GM23338 (cell line): ENCODE measurements at regions not wholly inside any gene's neighbourhood (a gene's known extent, or its start where the extent isn't known, plus 50 kb on each side); places are given as distances from the start of the nearest gene placed in this dataset.
A peak's percentile ranks its signal among the peaks of the same experiment; 100 is the strongest.

Source experiments
- ATAC-seq: fragments of 200-7000 bp; cut with Tn5 transposase; 3 replicates; pipeline ENCODE4 v1.9.1; 2020
- DNase-seq: peaks from one replicate; pipeline ENCODE4 v3.0.0-alpha.2; 2015; ENCODE audit warnings: low spot score
- H2AFZ ChIP-seq: fragments of 200-600 bp; sonication (generic); 2 replicates; pipeline ENCODE4 v1.8.0; 2016; ENCODE audit warnings: antibody characterized with exemption, mild to moderate bottlenecking, moderate library complexity
- H3F3A ChIP-seq: fragments of 200-600 bp; sonication (generic); replicated peaks from 2 replicates; pipeline ENCODE4 v1.8.0; 2017; ENCODE audit warnings: antibody characterized with exemption, mixed run types, low read depth
- H3K27ac ChIP-seq: fragments of 200-600 bp; sonication (generic); 2 replicates; pipeline ENCODE4 v1.6.1; 2016; ENCODE audit warnings: low read depth
- H3K27me3 ChIP-seq: fragments of 200-600 bp; sonication (generic); 2 replicates; pipeline ENCODE4 v1.8.0; 2016; ENCODE audit warnings: mild to moderate bottlenecking, mixed run types, moderate library complexity; ENCODE audit not compliant: insufficient read depth
- H3K36me3 ChIP-seq: fragments of 200-600 bp; sonication (generic); 2 replicates; pipeline ENCODE4 v1.8.0; 2016; ENCODE audit warnings: mild to moderate bottlenecking; ENCODE audit not compliant: insufficient read depth
- H3K4me1 ChIP-seq: fragments of 200-600 bp; sonication (generic); 2 replicates; pipeline ENCODE4 v1.8.0; 2016; ENCODE audit warnings: mild to moderate bottlenecking, moderate library complexity; ENCODE audit not compliant: insufficient read depth
- H3K4me2 ChIP-seq: fragments of 200-600 bp; sonication (generic); 2 replicates; pipeline ENCODE4 v1.7.1; 2017; ENCODE audit warnings: mixed run types
- H3K4me3 ChIP-seq: fragments of 200-600 bp; sonication (generic); 2 replicates; pipeline ENCODE4 v1.6.1; 2016; ENCODE audit warnings: mixed run types
- H3K79me2 ChIP-seq: fragments of 200-600 bp; sonication (generic); replicated peaks from 2 replicates; pipeline ENCODE4 v1.8.0; 2017; ENCODE audit warnings: mild to moderate bottlenecking; ENCODE audit not compliant: insufficient read depth
- H3K9me2 ChIP-seq: fragments of 200-600 bp; sonication (generic); 2 replicates; pipeline ENCODE4 v1.8.0; 2017; ENCODE audit not compliant: insufficient read depth
- H4K20me1 ChIP-seq: fragments of 200-600 bp; sonication (generic); replicated peaks from 2 replicates; pipeline ENCODE4 v1.8.0; 2017; ENCODE audit warnings: mild to moderate bottlenecking; ENCODE audit not compliant: insufficient read depth
- H3K27ac Mint-ChIP-seq: 2 replicates; pipeline ENCODE4 v1.8.0; 2020; ENCODE audit warnings: inconsistent platforms, mild to moderate bottlenecking, moderate library complexity, mixed read lengths
- H3K27me3 Mint-ChIP-seq: 3 replicates; pipeline ENCODE4 v1.8.0; 2022; ENCODE audit warnings: low read depth, mild to moderate bottlenecking, moderate library complexity, mixed read lengths, inconsistent platforms; ENCODE audit not compliant: insufficient read depth, poor library complexity
- H3K36me3 Mint-ChIP-seq: 3 replicates; pipeline ENCODE4 v1.8.0; 2021; ENCODE audit warnings: low read depth, mild to moderate bottlenecking, inconsistent platforms, moderate library complexity, mixed read lengths
- H3K4me1 Mint-ChIP-seq: 3 replicates; pipeline ENCODE4 v1.8.0; 2020; ENCODE audit warnings: mild to moderate bottlenecking, inconsistent platforms, mixed read lengths
- H3K4me3 Mint-ChIP-seq: 3 replicates; pipeline ENCODE4 v1.8.0; 2021; ENCODE audit warnings: moderate library complexity, mild to moderate bottlenecking, inconsistent platforms, mixed read lengths
- H3K9me3 Mint-ChIP-seq: 3 replicates; pipeline ENCODE4 v1.8.0; 2020; ENCODE audit warnings: moderate library complexity, mild to moderate bottlenecking, inconsistent platforms, mixed read lengths
- ZNF331 ChIP-seq: fragments of 250-450 bp; sonication (Bioruptor Pico); IDR thresholded peaks from 2 replicates; pipeline ENCODE4 v1.5.0; 2020; ENCODE audit warnings: low read depth, mild to moderate bottlenecking, moderate library complexity
- TF ChIP-seq, protein P1 (sequence below), 2 experiments: fragments of 200-600 bp in 1 of 2; sonication (generic) in 1 of 2; conservative IDR thresholded peaks; 2 replicates each; pipeline versions ENCODE4 v1.5.1 to v1.6.1; 2016 to 2017; ENCODE audit warnings: antibody characterized with exemption in 2 of 2, low read depth in 2 of 2, mild to moderate bottlenecking in 2 of 2, moderate library complexity in 1 of 2
- TF ChIP-seq, protein P2 (sequence below): fragments of 250-450 bp; sonication (Bioruptor Pico); IDR thresholded peaks from 2 replicates; pipeline ENCODE4 v1.5.0; 2020; ENCODE audit warnings: mild to moderate bottlenecking, moderate library complexity

DNA sequence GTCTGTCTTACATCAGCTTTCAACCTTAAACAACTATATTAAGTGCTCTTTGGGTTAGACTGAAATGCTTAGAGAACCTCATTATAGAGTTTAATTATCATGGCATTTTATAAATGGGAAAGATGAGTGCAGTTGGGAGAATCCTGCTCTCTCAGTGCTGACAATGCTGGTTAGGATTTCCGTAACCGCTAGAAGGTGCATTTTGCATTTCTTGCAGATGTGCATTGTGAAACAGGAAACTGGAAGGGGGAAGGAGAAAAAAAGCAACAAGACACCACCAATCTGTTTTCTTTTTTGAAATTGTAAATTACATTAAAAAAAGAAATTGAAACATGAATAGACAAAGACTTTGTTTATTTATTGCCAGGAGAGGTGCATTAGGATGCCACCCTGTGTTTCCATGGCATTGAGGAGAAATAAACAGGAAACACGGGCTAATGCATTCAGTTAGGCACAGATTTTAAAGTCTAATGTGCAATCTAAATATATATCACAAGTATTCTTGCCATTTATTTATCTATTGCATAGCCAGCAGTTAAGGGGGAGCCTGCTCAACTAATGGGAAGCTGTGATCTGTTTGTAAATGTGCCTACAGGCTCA is 478.9 kb downstream of the PSAT1 start:
- Histone ChIP-seq H2AFZ (no peak overlapping the region), H3K27me3 (no peaks in the 10 kb centered on the region), H3K4me3 (no peak overlapping the region), H3K79me2 (no peaks in the 10 kb centered on the region), H4K20me1 (no peaks in the 10 kb centered on the region), H3K36me3 (no peaks in the 10 kb centered on the region), H3K4me2 (no peak overlapping the region), H3F3A (no peaks in the 10 kb centered on the region), H3K4me1 (peaks cover 33% of the 10 kb centered on the region), H3K9me2 (no peaks in the 10 kb centered on the region), H3K27ac (no peak overlapping the region)
- Mint-ChIP-seq H3K27me3 (peaks cover 4% of the 10 kb centered on the region), H3K9me3 (no peaks in the 10 kb centered on the region), H3K4me3 (no peak overlapping the region), H3K27ac (no peak overlapping the region), H3K4me1 (peaks cover 48% of the 10 kb centered on the region), H3K36me3 (no peaks in the 10 kb centered on the region)
- TF ChIP-seq, protein P1, sequence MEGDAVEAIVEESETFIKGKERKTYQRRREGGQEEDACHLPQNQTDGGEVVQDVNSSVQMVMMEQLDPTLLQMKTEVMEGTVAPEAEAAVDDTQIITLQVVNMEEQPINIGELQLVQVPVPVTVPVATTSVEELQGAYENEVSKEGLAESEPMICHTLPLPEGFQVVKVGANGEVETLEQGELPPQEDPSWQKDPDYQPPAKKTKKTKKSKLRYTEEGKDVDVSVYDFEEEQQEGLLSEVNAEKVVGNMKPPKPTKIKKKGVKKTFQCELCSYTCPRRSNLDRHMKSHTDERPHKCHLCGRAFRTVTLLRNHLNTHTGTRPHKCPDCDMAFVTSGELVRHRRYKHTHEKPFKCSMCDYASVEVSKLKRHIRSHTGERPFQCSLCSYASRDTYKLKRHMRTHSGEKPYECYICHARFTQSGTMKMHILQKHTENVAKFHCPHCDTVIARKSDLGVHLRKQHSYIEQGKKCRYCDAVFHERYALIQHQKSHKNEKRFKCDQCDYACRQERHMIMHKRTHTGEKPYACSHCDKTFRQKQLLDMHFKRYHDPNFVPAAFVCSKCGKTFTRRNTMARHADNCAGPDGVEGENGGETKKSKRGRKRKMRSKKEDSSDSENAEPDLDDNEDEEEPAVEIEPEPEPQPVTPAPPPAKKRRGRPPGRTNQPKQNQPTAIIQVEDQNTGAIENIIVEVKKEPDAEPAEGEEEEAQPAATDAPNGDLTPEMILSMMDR (conservative IDR thresholded peaks at IDR 0.05; ENCODE audit: low read depth in 2 of 2), result 0 out of 4 replicates have a peak, but pooled peaks of 1 of the 2 experiments have one; percentile 2
- TF ChIP-seq, protein P2, sequence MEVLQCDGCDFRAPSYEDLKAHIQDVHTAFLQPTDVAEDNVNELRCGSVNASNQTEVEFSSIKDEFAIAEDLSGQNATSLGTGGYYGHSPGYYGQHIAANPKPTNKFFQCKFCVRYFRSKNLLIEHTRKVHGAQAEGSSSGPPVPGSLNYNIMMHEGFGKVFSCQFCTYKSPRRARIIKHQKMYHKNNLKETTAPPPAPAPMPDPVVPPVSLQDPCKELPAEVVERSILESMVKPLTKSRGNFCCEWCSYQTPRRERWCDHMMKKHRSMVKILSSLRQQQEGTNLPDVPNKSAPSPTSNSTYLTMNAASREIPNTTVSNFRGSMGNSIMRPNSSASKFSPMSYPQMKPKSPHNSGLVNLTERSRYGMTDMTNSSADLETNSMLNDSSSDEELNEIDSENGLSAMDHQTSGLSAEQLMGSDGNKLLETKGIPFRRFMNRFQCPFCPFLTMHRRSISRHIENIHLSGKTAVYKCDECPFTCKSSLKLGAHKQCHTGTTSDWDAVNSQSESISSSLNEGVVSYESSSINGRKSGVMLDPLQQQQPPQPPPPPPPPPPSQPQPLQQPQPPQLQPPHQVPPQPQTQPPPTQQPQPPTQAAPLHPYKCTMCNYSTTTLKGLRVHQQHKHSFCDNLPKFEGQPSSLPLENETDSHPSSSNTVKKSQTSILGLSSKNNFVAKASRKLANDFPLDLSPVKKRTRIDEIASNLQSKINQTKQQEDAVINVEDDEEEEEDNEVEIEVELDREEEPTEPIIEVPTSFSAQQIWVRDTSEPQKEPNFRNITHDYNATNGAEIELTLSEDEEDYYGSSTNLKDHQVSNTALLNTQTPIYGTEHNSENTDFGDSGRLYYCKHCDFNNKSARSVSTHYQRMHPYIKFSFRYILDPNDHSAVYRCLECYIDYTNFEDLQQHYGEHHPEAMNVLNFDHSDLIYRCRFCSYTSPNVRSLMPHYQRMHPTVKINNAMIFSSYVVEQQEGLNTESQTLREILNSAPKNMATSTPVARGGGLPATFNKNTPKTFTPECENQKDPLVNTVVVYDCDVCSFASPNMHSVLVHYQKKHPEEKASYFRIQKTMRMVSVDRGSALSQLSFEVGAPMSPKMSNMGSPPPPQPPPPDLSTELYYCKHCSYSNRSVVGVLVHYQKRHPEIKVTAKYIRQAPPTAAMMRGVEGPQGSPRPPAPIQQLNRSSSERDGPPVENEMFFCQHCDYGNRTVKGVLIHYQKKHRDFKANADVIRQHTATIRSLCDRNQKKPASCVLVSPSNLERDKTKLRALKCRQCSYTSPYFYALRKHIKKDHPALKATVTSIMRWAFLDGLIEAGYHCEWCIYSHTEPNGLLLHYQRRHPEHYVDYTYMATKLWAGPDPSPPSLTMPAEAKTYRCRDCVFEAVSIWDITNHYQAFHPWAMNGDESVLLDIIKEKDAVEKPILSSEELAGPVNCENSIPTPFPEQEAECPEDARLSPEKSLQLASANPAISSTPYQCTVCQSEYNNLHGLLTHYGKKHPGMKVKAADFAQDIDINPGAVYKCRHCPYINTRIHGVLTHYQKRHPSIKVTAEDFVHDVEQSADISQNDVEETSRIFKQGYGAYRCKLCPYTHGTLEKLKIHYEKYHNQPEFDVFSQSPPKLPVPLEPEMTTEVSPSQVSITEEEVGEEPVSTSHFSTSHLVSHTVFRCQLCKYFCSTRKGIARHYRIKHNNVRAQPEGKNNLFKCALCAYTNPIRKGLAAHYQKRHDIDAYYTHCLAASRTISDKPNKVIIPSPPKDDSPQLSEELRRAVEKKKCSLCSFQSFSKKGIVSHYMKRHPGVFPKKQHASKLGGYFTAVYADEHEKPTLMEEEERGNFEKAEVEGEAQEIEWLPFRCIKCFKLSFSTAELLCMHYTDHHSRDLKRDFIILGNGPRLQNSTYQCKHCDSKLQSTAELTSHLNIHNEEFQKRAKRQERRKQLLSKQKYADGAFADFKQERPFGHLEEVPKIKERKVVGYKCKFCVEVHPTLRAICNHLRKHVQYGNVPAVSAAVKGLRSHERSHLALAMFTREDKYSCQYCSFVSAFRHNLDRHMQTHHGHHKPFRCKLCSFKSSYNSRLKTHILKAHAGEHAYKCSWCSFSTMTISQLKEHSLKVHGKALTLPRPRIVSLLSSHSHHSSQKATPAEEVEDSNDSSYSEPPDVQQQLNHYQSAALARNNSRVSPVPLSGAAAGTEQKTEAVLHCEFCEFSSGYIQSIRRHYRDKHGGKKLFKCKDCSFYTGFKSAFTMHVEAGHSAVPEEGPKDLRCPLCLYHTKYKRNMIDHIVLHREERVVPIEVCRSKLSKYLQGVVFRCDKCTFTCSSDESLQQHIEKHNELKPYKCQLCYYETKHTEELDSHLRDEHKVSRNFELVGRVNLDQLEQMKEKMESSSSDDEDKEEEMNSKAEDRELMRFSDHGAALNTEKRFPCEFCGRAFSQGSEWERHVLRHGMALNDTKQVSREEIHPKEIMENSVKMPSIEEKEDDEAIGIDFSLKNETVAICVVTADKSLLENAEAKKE (CRISPR knock-in tag), result no peak
- ATAC-seq (no peak), DNase-seq (no peak)

DNA sequence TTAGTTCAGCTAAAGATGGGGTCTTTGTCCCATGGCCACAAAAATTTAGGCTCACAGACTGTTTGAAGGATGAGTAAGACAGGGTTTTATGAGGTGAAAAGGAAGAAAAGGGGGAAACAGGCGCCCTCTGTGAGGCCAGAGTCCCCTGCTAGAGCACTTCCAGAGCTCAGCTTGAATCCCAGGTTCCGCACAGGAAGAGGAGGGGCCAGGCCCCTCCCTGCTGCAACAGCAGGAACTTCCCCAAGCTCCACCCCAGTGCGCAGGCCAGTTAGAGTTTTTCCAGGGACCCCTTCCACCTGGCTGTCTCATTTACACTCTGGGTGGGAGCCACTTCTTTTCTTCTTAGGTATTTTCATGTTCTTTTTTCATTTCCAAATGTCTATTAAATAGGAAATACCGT is 480.8 kb downstream of the PSAT1 start:
- Mint-ChIP-seq H3K27me3 (peaks cover 4% of the 10 kb centered on the region), H3K27ac (no peak overlapping the region; the same call in 1 of the 2 replicates), H3K4me3 (no peak overlapping the region), H3K9me3 (no peaks in the 10 kb centered on the region), H3K36me3 (no peaks in the 10 kb centered on the region), H3K4me1 (peaks cover 48% of the 10 kb centered on the region)
- Histone ChIP-seq H3K27ac (no peak overlapping the region), H3F3A (no peaks in the 10 kb centered on the region), H3K36me3 (no peaks in the 10 kb centered on the region), H2AFZ (no peak overlapping the region), H3K9me2 (no peaks in the 10 kb centered on the region), H3K79me2 (no peaks in the 10 kb centered on the region), H3K4me3 (no peak overlapping the region), H3K4me1 (peaks cover 33% of the 10 kb centered on the region), H3K4me2 (no peak overlapping the region), H3K27me3 (no peaks in the 10 kb centered on the region), H4K20me1 (no peaks in the 10 kb centered on the region)
- peak; percentile 65 for DNase-seq
- TF ChIP-seq, protein P1 (conservative IDR thresholded peaks at IDR 0.05; ENCODE audit: low read depth in 2 of 2), result peak in 1 of 2 experiments; percentile 17; a peak in 2 of 4 replicates
- TF ChIP-seq ZNF331, result no peak
- peak; percentile 93 for ATAC-seq
